ENCODE measurements at regions not wholly inside any gene's neighbourhood (a gene's known extent, or its start where the extent isn't known, plus 50 kb on each side); places are given as distances from the start of the nearest gene placed in this dataset.
"Not testable (repeated sequence)": the region's sequence is repeated elsewhere in the genome, so short reads cannot be mapped to it uniquely, and the experiment has no call there.

GRCh38 chr12:82300611-82301010 lies 57.6 kb downstream of the CCDC59 start:
- DNase-seq, result no peak

GRCh38 chr12:82299319-82300025 lies 58.7 kb downstream of the CCDC59 start:
- no peak for DNase-seq

GRCh38 chr12:82290415-82290814 lies 67.8 kb downstream of the CCDC59 start:
- DNase-seq, result no peak

- DNase-seq, result not testable (repeated sequence)
Measured at GRCh38 chr12:82281335-82281734, 76.9 kb downstream of the CCDC59 start.

GRCh38 chr12:82279536-82280058 lies 78.6 kb downstream of the CCDC59 start:
- no peak for DNase-seq

GRCh38 chr12:82277582-82277981 lies 80.6 kb downstream of the CCDC59 start:
- DNase-seq, result no peak

- no peak for DNase-seq
Measured at GRCh38 chr12:82242729-82243128, 115.5 kb downstream of the CCDC59 start.

GRCh38 chr12:82225871-82226270 lies 132.3 kb downstream of the CCDC59 start:
- DNase-seq, result no peak

- no peak for DNase-seq
Measured at GRCh38 chr12:82223426-82223825, 134.8 kb downstream of the CCDC59 start.

GRCh38 chr12:82216475-82216874 lies 141.7 kb downstream of the CCDC59 start:
- no peak for DNase-seq

GRCh38 chr12:82213761-82214160 lies 144.4 kb downstream of the CCDC59 start:
- DNase-seq, result no peak

GRCh38 chr12:82210882-82211281 lies 147.3 kb downstream of the CCDC59 start:
- DNase-seq, result no peak

GRCh38 chr12:82209533-82209932 lies 148.7 kb downstream of the CCDC59 start:
- no peak for DNase-seq

GRCh38 chr12:82207556-82207955 lies 150.6 kb downstream of the CCDC59 start:
- DNase-seq, result no peak

GRCh38 chr12:82203086-82203485 lies 155.1 kb downstream of the CCDC59 start:
- no peak for DNase-seq

GRCh38 chr12:82187595-82187994 lies 170.6 kb downstream of the CCDC59 start:
- no peak for DNase-seq

- DNase-seq, result no peak
Measured at GRCh38 chr12:82187011-82187410, 171.2 kb downstream of the CCDC59 start.

- DNase-seq, result no peak
Measured at GRCh38 chr12:82186282-82186681, 171.9 kb downstream of the CCDC59 start.

- DNase-seq, result no peak
Measured at GRCh38 chr12:82184844-82185243, 173.3 kb downstream of the CCDC59 start.

- no peak for DNase-seq
Measured at GRCh38 chr12:82182601-82183190, 175.5 kb downstream of the CCDC59 start.

GRCh38 chr12:82176761-82177490 lies 181.3 kb downstream of the CCDC59 start:
- DNase-seq, result no peak

- DNase-seq, result no peak
Measured at GRCh38 chr12:82176026-82176425, 182.2 kb downstream of the CCDC59 start.

GRCh38 chr12:82174936-82175335 lies 183.3 kb downstream of the CCDC59 start:
- DNase-seq, result no peak

- no peak for DNase-seq
Measured at GRCh38 chr12:82174383-82174782, 183.8 kb downstream of the CCDC59 start.
